Stomach (tissue), 4 donors: ENCODE measurements at regions not wholly inside any gene's neighbourhood (a gene's known extent, or its start where the extent isn't known, plus 50 kb on each side); places are given as distances from the start of the nearest gene placed in this dataset.

ENCODE experiments used
- POLR2A ChIP-seq, 4 donors: fragments of 450-650 bp; IDR thresholded peaks; one replicate each; pipeline ENCODE4 v1.6.1; 2016; ENCODE audit warnings: antibody characterized with exemption in 4 of 4, control low read depth in 2 of 4, mild to moderate bottlenecking in 1 of 4, moderate library complexity in 1 of 4
- POLR2AphosphoS5 ChIP-seq, 3 donors: sonication (generic); formaldehyde crosslinking; IDR thresholded peaks; one replicate each; pipeline ENCODE4 v1.6.1; 2016; ENCODE audit warnings: antibody characterized with exemption in 3 of 3
- TF ChIP-seq, protein P1 (sequence below), 7 experiments: fragments of 450-650 bp in 4 of 7; fragments of 200-600 bp in 3 of 7; sonication (generic) in 3 of 7; IDR thresholded peaks; one replicate each; pipeline ENCODE4 v1.5.1; 2016 to 2019; ENCODE audit warnings: antibody characterized with exemption in 7 of 7, control low read depth in 2 of 7, mild to moderate bottlenecking in 1 of 7

GRCh38 chr11:90423378-90423777 is 200.5 kb upstream of the CHORDC1 start:
- TF ChIP-seq, protein P1, sequence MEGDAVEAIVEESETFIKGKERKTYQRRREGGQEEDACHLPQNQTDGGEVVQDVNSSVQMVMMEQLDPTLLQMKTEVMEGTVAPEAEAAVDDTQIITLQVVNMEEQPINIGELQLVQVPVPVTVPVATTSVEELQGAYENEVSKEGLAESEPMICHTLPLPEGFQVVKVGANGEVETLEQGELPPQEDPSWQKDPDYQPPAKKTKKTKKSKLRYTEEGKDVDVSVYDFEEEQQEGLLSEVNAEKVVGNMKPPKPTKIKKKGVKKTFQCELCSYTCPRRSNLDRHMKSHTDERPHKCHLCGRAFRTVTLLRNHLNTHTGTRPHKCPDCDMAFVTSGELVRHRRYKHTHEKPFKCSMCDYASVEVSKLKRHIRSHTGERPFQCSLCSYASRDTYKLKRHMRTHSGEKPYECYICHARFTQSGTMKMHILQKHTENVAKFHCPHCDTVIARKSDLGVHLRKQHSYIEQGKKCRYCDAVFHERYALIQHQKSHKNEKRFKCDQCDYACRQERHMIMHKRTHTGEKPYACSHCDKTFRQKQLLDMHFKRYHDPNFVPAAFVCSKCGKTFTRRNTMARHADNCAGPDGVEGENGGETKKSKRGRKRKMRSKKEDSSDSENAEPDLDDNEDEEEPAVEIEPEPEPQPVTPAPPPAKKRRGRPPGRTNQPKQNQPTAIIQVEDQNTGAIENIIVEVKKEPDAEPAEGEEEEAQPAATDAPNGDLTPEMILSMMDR (IDR thresholded peaks at IDR 0.05): no peak
- TF ChIP-seq POLR2A (IDR thresholded peaks at IDR 0.05): no peak
- TF ChIP-seq POLR2AphosphoS5 (IDR thresholded peaks at IDR 0.05): no peak
